NCI-H1930 (cell line): ENCODE measurements at regions not wholly inside any gene's neighbourhood (a gene's known extent, or its start where the extent isn't known, plus 50 kb on each side); places are given as distances from the start of the nearest gene placed in this dataset.

Experiments used
- DNase-seq, 2 experiments: peaks; one replicate each; lab custom pipeline; 2025; lab: John Stamatoyannopoulos, UW

GRCh38 chr5:3019045-3019444 lies 267.6 kb upstream of the IRX2 start:
- no peak for DNase-seq

GRCh38 chr5:3011764-3012017 lies 260.2 kb upstream of the IRX2 start:
- DNase-seq, result no peak

GRCh38 chr5:3010953-3011763 lies 259.7 kb upstream of the IRX2 start:
- DNase-seq, result no peak

- no peak for DNase-seq
Measured at GRCh38 chr5:3010301-3010952, 258.9 kb upstream of the IRX2 start.

GRCh38 chr5:3009605-3010004 lies 258.1 kb upstream of the IRX2 start:
- no peak for DNase-seq

- DNase-seq, result no peak
Measured at GRCh38 chr5:3007577-3007976, 256.1 kb upstream of the IRX2 start.

GRCh38 chr5:3006961-3007551 lies 255.6 kb upstream of the IRX2 start:
- no peak for DNase-seq

- DNase-seq, result no peak
Measured at GRCh38 chr5:3006526-3006925, 255.0 kb upstream of the IRX2 start.

- DNase-seq, result no peak
Measured at GRCh38 chr5:3004361-3005080, 253.0 kb upstream of the IRX2 start.

- no peak for DNase-seq
Measured at GRCh38 chr5:3002230-3002629, 250.8 kb upstream of the IRX2 start.

- no peak for DNase-seq
Measured at GRCh38 chr5:3000631-3001030, 249.2 kb upstream of the IRX2 start.

- no peak for DNase-seq
Measured at GRCh38 chr5:2999926-3000325, 248.4 kb upstream of the IRX2 start.

- DNase-seq, result no peak
Measured at GRCh38 chr5:2998106-2998505, 246.6 kb upstream of the IRX2 start.

- DNase-seq, result no peak
Measured at GRCh38 chr5:2997179-2997578, 245.7 kb upstream of the IRX2 start.

GRCh38 chr5:2996687-2997086 lies 245.2 kb upstream of the IRX2 start:
- DNase-seq, result no peak

GRCh38 chr5:2996248-2996647 lies 244.8 kb upstream of the IRX2 start:
- no peak for DNase-seq

- no peak for DNase-seq
Measured at GRCh38 chr5:2995667-2996066, 244.2 kb upstream of the IRX2 start.

- DNase-seq, result no peak
Measured at GRCh38 chr5:2995035-2995434, 243.6 kb upstream of the IRX2 start.

GRCh38 chr5:2993771-2994170 lies 242.3 kb upstream of the IRX2 start:
- no peak for DNase-seq

GRCh38 chr5:2993301-2993700 lies 241.8 kb upstream of the IRX2 start:
- DNase-seq, result no peak

- no peak for DNase-seq
Measured at GRCh38 chr5:2992806-2993205, 241.3 kb upstream of the IRX2 start.

GRCh38 chr5:2991884-2992283 lies 240.4 kb upstream of the IRX2 start:
- peak in 1 of 2 experiments; percentile 78 for DNase-seq

- DNase-seq, result no peak
Measured at GRCh38 chr5:2989517-2989916, 238.0 kb upstream of the IRX2 start.
